ENCODE measurements at regions not wholly inside any gene's neighbourhood (a gene's known extent, or its start where the extent isn't known, plus 50 kb on each side); places are given as distances from the start of the nearest gene placed in this dataset.
"Not testable (repeated sequence)": the region's sequence is repeated elsewhere in the genome, so short reads cannot be mapped to it uniquely, and the experiment has no call there.

DNA sequence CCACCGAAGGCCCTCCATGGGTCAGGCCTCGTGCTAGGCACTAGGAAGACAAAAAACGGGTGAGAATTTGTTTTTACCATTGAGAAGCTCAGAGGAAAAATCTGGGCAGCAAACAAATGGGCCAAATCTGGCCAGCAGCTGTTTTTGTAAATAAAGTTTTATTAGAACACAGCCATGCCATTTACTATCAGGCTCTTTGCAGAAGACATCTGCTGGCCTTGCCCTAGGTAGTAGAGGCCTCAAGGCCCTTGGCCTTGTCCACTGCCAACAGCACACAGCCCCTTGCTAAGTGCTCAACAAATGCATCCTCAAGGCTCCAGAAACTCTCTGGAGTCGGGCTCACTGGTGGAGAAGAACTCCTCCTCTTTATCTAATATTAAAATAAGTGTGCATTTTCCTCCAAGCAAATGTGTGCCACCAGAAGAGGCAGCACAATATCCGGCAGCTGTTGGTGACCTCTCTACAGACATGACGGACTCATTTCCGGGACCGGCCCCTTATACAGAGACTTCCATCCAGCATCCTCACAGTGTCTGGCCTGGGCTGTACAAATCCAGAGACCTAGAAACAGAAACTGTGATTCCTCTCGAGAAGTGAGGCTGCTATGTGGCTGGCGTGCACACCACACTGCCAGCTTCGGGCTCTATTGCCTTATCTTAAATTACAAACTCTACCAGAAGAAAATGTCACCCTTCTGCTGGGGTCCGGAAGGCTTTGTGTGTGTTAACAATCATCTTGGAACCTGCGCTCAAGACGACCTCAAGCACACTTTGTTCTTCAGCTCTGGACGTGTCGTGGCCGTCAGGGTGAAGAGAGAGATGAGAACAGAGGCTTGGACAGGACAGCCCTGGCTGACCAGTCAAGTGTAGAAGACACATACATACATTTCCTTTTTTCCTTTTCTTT, 203.9 kb downstream of the TOMM20 start:
- no peak for DNase-seq (ENCODE audit: low read depth in 4 of 4, low spot score in 2 of 4)

DNA sequence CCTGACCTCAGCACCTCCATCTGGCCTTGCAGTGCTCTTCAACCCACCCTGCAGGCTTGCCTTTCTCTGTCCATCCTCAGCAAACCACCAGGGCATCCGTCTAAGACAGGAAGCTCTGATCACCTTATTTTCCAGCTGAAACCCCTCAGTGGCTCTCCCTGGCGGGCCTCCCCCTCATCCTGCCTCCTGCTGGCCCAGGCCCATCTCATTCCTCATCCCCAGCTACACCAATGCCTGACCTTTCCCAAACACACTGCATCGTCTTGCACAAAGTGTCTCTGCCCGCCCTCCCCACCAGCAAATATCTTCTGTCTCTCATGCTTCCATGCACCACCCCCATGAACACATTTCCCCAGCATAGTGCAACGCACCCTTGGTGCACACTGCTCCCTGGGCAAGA, 205.0 kb downstream of the TOMM20 start:
- no peak for DNase-seq (ENCODE audit: low read depth in 4 of 4, low spot score in 2 of 4)

DNA sequence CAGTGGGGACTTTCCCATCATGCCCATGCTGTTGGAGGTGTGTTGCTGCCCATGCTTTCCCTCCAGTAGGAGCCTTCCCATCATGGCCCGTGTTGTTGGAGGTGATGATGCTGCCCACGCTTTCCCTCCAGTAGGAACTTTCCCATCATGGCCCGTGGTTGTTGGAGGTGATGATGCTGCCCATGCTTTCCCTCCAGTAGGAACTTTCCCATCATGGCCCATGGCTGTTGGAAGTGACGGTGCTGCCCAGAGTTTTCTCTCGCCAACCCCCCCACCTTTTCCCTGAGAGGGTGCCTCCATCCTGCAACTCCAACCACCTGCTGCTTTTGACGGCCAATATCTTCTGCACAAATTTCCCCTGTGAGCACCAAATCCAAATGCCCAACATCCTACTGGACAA, 205.7 kb downstream of the TOMM20 start:
- DNase-seq (ENCODE audit: low read depth in 4 of 4, low spot score in 2 of 4): no peak

DNA sequence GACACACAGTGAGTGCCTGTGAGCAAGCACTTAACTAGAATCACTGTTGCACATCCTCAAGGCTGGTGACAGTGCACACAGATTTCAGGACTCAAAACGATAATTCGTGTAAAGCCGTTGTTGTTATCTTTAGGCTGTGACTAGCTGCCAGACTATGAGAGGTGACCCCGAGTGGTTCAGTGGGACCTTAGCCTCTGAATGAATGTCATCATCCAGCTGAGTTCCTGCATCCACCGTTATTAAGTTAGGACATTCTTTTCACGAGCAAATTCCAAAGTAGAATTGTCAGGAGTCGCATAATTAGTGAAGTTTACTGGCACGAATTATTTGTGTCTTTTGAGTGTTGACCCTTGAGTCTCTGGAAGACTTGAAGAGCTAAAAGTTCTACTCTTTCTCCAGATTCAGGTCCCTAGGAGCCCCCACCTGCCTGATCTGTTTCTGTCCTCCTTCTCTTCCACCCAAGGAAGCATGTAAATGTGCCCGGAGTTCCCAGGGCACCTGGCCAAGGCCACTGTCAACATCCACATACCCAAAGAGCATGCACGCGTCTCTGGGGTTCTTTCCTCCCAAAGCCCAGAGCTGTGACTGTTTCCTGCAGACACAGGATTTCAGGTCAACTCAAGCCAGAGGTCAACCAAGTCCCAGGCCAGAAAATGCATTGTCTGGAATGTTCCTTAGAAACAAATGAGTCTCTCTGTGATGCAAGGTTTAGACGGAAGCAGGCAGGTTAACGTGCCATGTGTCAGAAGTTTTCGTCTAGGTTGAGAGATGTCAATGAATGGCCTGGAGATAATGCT, 207.2 kb downstream of the TOMM20 start:
- DNase-seq (ENCODE audit: low read depth in 4 of 4, low spot score in 2 of 4): no peak

DNA sequence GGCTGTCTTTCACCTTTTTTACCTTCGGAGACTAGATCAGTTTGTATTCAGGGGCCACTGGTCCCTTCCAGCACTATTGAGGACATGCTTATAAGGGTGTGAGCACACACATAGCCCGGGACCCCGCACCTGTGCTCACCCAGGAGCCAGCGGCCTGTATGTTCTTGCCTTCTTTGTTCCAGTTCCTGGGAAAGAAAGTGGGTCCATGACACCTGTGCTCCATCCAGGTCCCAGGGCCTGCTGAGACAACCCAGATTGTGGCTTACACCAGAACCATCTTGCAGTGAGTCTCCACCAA, 207.8 kb downstream of the TOMM20 start:
- DNase-seq (ENCODE audit: low read depth in 4 of 4, low spot score in 2 of 4): no peak

DNA sequence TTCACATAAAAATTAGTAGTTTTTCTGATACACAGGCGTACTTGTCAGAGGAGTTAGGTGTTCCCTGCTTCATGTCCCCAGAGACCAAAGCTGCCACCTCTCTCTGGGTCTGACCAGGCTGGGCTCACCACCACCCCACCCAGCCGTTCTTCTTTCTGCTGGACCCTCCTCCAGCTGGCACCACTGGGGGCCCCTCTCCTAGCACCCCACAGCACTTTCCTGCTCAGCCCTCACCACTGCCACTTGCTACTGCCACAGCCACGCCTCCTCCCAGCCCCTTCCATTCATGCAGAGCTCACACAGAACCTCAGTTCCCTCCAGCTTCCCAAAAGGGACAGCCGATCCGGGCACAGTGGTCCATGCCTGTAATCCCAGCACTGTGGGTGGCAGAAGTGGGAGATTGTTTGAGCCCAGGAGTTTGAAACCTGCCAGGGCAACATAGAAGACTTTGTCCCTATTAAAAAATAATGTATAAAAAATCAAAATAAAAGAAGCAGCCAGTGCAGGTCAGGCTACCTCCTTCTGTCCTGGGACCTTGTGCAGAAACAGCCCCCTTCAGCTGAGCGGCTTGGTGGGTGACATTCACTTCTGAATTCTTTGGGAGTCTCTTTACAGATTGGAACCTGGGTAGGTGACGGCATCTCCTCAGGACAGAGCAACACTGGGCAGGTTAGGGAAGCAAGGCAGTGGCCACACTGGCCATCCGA, 208.3 kb downstream of the TOMM20 start:
- DNase-seq (ENCODE audit: low read depth in 4 of 4, low spot score in 2 of 4): no peak

DNA sequence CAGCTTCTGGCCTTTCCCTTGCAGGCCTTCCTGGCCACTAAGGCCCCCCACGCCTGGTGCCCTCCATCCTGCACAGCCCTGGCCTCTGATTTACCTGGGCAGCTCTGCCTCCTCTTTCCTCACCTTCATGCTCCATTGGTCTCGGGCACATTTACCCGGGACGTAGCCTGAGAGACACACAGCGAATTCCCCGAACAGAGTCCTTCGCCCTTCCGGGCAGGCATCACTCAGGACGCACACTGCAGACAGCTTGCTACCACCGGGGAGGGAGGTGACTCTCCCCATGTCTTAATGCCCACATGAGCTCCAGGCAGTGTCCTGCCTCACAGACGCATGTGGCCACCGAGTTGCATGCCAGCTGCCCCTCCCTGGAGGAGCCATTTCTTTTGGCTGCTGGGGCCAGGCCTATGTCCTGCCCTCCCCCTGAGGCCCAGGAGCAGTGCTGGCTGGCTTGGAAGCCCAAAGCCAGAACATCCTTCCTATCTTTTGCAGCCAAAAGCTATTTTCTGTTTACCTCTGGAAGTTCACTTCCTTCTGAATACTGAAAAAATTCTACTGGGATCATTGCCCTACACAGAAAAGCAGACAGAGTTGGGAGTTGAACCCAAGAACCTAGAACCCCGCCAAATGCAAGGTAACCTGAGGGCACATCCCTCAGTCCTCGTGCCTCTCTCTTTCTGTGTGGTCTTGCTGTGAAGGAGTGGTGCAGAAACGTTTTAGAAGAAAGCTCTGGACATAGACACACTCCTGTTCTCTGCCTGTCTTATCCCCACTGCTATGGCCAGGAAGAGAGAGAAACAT, 209.5 kb downstream of the TOMM20 start:
- no peak for DNase-seq (ENCODE audit: low read depth in 4 of 4, low spot score in 2 of 4)

DNA sequence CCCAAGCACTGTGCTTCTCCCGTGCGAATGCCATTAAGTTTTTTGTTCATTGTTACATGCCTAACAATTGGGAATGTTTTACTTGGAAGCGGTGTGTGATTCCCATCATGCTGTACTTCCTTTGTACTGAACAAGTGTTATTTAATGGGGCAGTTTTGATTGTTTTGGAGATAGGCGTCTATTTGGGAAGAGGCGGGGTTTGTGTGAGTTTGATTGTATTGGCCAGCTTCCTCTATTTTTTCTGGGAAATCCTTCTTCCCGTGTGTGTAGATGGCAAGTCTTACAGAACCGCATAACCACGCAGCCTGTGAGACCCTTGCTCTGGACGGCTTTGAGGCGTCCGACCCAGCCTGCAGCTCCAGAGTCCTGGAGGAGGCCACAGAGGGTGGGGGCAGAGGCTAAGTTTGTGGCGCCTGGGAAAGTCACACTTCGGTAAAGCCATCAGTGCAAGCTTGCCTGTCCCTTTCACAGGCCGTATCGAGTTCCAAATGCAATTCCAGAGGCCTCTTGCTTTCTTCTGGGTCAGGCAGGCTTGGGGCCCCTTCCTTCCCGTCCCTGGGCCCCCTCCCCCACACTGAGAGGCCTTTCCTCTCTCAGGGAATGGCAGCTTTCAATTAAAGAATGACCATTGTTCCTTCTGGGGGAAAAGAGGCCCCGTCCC, 210.3 kb downstream of the TOMM20 start:
- peak in 2 of 4 donors; percentile 59 to 68 for DNase-seq (ENCODE audit: low read depth in 4 of 4, low spot score in 2 of 4)

DNA sequence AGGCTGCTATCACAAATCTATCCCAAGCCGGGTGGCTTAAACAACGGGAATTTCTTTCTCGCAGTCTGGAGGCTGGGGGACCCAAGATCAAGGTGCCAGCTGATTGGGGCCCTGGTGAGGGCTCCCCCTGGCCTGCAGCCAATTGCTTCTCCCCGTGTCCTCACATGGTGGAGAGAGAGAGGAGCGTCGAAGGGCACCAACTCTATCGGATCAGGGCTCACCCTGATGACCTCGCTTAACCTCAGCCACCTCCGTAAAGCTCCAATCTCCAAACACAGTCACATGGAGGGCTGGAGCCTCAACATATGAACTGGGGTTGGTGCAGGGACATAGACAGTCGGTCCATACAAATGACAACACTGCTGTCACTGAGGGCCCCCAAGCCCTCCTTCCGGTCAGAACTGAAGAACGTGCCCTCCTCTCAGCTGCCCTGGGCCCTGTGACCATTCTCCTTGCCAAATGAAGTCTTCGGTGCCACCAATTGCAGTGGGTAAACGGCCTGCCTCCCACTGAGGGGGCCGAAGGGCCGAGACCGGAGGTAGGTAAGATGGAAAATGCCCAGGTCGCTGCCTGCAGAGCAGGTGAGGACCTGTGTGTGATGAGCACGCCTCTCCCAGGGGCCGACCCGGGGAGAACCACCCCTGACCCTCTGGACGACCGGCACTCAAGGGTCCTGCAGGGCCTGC, 211.0 kb downstream of the TOMM20 start:
- no peak for DNase-seq (ENCODE audit: low read depth in 4 of 4, low spot score in 2 of 4)

DNA sequence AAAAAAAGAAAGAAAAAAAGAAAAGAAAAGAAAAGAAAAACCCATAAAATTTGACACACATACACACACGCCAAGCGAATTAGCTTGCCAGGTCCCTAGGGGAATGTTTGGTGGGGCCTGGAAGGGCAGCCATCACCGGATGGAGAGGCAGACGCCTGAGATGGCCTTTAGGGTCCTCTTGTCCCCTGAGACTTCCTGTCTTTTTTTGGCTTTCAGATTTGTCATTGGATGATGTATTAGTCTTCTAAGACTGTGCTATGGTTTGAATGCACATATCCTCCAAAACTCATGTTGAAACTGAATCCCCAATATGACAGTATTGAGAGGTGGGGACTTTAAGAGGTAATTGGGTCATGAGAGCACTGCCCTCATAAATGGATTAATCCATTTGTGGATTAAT, 211.8 kb downstream of the TOMM20 start:
- DNase-seq (ENCODE audit: low read depth in 4 of 4, low spot score in 2 of 4): no peak

DNA sequence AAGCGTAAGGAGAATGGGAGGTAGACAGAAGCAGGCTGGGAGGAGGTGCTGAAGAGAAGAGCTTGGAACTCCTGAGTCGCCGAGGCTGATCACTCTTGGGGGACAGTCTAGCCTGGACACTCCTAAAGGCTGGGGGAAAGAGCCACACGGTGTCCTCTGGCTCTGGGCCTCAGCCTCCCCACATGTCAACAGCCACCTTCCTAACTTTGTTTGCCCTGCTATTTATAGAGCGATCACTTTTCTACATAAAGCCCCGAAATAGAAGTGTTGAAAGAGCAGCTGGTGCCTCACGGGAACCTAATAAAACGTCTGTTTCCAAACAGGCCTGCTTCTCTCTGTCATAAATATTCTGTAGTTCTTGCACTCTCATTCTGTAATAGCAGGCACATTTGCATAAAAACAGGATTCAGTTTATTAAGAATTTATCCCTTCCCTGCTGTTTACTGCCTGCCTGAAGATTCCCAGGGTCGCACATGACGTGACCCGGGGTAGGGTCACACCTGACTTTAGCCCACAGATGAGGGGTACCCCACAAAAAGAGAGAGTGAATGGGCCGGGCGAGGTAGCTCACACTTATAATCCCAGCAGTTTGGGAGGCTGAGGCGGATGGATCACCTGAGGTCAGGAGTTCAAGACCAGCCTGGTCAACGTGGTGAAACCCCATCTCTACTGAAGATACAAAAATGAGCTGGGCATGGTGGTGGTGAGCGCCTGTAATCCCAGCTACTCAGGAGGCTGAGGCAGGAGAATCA, 212.5 kb downstream of the TOMM20 start:
- no peak for DNase-seq (ENCODE audit: low read depth in 4 of 4, low spot score in 2 of 4)

DNA sequence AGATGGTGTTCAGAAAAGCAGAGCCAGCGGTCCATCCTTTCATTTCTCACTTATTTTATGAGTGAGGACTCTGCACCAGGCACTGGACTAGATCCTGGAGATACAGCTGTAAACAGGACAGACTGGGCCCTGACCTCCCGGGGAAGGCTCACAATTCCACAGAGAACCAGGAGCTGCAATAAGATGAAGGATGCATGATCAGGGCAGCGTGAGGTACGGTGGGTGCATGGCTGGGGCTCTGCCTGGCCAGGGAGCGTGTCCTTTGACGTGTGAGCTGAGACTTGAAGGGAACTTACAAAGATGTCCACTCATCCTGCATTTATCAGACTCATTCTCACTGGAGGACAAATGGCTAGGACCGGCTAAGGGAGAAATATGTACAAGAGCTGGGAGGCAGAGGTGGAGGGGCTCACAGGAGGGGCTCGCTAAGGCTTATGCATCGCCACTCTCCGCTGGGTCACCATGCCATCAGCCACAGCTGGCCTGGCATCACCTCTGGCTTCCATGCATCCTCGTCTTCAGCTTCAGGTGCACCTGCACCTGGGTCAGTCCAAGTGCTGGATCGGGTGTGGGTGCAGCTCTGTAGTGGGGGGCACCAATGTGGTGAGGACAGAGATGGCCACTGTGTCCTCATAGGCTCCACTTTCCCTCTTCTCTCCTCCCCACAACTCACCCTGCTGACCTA, 213.9 kb downstream of the TOMM20 start:
- no peak for DNase-seq (ENCODE audit: low read depth in 4 of 4, low spot score in 2 of 4)

DNA sequence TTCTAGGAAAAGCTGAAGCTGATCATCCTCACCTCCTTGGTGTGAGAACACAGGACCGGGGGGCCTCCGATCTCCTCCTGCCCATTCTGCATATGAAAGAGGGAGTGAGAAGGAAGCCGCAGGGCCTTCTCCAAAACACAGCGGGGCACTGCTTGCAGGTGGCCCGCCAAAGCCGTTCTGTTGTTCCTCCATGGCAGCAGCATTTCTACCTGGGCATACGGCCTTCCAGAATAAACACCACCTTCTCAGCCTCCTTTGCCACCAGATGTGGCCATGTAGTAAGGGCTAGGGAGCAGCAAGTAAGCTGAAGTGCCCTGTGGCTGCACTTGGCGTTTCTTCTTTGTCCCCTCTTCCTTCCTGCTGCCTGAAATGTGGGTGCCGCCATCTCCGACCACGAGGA, 214.9 kb downstream of the TOMM20 start:
- no peak for DNase-seq (ENCODE audit: low read depth in 4 of 4, low spot score in 2 of 4)

DNA sequence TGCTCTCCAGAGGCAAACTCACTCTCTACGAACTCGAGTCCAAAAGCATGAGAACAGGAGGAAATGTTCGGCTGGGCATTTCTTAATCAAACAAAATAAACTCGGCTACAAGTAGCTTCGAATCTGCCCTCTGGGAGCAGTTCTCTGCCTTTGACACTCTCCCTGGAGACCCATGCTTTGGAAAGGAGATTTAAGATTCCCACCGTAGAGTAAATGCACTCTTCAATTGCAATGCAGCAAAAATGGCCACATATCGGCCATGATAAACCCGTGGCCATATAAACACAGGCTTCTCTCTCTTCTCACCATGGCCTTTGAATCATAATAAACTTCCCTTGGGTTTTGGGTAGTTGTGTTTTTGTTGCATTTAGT, 215.4 kb downstream of the TOMM20 start:
- DNase-seq (ENCODE audit: low read depth in 4 of 4, low spot score in 2 of 4): no peak

DNA sequence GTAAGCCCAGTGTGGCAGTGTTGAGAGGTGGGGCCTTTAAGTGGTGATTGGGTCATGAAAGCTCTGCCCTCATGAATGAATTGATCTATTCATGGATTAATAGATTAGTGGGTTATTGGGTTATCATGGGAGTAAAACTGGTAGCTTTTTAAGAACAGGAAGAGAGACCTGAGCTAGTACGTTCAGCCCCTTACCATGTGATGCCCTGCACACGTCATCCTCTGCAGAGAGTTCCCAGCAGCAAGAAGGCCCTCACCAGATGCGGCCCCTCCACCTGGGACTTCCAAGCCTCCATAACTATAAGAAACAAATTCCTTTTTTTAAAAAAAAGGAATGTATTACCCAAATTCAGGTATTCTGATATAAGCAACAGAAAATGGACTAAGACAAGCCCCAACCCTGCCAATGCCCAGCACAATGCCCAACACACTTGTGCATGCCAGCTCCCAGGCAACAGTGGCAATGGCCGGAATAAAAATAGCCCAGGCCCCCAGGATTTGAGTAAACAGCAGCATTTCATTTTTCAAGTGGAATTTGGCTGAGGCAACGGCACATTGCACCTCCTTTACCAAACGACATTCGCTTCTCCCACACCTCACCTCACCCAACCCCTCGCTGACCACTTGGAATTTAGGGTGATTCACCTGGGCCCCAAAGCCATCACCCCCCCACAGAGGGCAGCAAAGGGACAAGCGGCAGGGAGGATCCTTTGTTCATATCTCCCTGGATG, 215.9 kb downstream of the TOMM20 start:
- no peak for DNase-seq (ENCODE audit: low read depth in 4 of 4, low spot score in 2 of 4)

DNA sequence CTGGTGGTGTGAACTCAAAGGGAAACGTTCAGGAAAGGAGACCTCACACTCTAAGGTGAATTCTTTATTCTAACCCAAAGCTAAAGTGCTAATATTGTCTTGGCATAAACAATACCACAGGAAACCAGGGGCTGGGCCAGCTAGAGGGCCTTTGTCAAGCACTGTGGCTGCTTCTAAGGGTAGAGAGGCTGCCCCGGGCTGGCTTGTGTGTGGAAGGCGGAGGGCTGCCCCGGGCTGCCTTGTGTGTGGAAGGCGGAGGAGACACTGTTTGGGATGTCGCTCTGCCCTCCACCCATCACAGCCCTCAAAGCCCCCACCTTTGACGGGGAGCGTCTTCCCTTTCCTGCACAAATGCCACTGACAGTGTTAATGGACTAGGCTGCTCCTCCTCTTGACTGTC, 216.8 kb downstream of the TOMM20 start:
- DNase-seq (ENCODE audit: low read depth in 4 of 4, low spot score in 2 of 4): no peak

DNA sequence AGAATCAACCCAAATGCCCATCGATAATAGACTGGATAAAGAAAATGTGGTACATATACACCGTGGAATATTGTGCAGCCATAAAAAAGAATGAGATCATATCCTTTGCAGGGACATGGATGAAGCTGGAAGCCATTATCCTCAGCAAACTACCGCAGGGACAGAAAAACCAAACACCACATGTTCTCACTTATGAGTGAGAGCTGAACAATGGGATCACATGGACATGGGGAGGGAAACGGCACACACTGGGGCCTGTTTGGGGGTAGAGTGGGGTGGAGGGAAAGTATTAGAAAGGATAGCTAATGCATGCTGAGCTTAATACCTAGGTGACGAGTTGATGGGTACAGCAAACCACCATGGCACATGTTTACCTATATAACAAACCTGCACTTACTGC, 217.5 kb downstream of the TOMM20 start:
- not testable (repeated sequence) for DNase-seq (ENCODE audit: low read depth in 4 of 4, low spot score in 2 of 4)

DNA sequence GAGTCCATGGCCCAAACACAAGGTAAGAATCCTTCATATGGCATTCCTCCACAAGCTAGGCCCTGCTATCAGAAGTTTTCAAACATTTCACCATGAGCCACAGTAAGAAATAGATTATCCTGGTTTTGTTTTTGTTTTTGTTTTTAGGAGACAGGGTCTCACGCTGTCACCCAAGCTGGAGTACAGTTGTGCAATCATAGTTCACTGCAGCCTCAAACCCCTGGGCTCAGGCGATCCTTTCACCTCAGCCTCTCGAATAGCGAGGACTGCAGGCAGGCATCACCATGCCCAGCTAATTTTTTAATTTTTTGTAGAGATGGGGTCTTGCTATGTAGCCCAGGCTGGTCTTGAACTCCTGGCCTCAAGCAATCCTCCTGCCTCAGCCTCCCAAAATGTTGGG, 218.8 kb downstream of the TOMM20 start:
- no peak for DNase-seq (ENCODE audit: low read depth in 4 of 4, low spot score in 2 of 4)

All from left renal cortex interstitium (tissue), 4 donors.